Keratinocyte (primary cell): ENCODE measurements at regions not wholly inside any gene's neighbourhood (a gene's known extent, or its start where the extent isn't known, plus 50 kb on each side); places are given as distances from the start of the nearest gene placed in this dataset.

Experiments used
- EZH2 ChIP-seq: IDR thresholded peaks from one replicate; pipeline ENCODE4 v1.6.1; 2012; ENCODE audit warnings: inconsistent platforms, mild to moderate bottlenecking, low read length, moderate library complexity
- TF ChIP-seq, protein P1 (sequence below), 3 experiments: IDR thresholded peaks in 1 of 3; conservative IDR thresholded peaks in 1 of 3; optimal IDR thresholded peaks in 1 of 3; 2 replicates in 2 of 3; 3 replicates in 1 of 3; pipeline versions ENCODE3 to v1.5.1; 2011; ENCODE audit warnings: low read length in 3 of 3, mild to moderate bottlenecking in 3 of 3, moderate library complexity in 2 of 3, control low read depth in 1 of 3, inconsistent platforms in 1 of 3; ENCODE audit not compliant: insufficient read depth in 2 of 3; ENCODE audit errors: extremely low read depth in 1 of 3

DNA sequence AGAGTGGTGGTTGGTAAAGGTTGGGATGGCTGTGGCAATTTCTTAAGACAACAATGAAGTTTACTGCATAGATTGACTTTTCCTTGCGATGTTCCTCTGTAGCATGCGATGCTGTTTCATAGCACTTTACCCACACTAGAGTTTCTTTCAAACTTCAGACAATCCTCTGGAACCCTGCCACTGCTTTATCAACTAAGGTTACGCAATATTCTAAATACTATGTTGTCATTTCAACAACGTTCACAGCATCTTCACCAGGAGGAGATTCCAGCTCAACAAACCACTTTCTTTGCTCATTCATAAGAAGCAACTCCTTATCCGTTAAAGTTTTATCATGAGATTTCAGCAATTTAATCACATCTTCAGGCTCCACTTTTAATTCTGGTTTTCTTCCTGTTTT lies 161.2 kb upstream of the NRSN1 start:
- TF ChIP-seq, protein P1, sequence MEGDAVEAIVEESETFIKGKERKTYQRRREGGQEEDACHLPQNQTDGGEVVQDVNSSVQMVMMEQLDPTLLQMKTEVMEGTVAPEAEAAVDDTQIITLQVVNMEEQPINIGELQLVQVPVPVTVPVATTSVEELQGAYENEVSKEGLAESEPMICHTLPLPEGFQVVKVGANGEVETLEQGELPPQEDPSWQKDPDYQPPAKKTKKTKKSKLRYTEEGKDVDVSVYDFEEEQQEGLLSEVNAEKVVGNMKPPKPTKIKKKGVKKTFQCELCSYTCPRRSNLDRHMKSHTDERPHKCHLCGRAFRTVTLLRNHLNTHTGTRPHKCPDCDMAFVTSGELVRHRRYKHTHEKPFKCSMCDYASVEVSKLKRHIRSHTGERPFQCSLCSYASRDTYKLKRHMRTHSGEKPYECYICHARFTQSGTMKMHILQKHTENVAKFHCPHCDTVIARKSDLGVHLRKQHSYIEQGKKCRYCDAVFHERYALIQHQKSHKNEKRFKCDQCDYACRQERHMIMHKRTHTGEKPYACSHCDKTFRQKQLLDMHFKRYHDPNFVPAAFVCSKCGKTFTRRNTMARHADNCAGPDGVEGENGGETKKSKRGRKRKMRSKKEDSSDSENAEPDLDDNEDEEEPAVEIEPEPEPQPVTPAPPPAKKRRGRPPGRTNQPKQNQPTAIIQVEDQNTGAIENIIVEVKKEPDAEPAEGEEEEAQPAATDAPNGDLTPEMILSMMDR (optimal IDR thresholded peaks at IDR 0.05 in 1 of 3, IDR thresholded peaks at IDR 0.05 in 1 of 3, conservative IDR thresholded peaks at IDR 0.05 in 1 of 3; ENCODE audit: extremely low read depth in 1 of 3, insufficient read depth in 2 of 3, low read length in 3 of 3), result no peak
- no peak for TF ChIP-seq EZH2
